ENCODE measurements at regions not wholly inside any gene's neighbourhood (a gene's known extent, or its start where the extent isn't known, plus 50 kb on each side); places are given as distances from the start of the nearest gene placed in this dataset.

- no peak overlapping the region for H3K27ac Mint-ChIP-seq (ENCODE audit: unreplicated experiment)
- no peak for DNase-seq (ENCODE audit: low spot score)
- no peak overlapping the region for H3K4me3 Mint-ChIP-seq (ENCODE audit: unreplicated experiment)
- no peaks in the 10 kb centered on the region for H3K36me3 Mint-ChIP-seq (ENCODE audit: low read depth)
- H3K27me3 Mint-ChIP-seq (ENCODE audit: low read depth): peaks cover 2% of the 10 kb centered on the region
- H3K9me3 Mint-ChIP-seq (ENCODE audit: low read depth): peaks cover 4% of the 10 kb centered on the region
- TF ChIP-seq, protein P1, sequence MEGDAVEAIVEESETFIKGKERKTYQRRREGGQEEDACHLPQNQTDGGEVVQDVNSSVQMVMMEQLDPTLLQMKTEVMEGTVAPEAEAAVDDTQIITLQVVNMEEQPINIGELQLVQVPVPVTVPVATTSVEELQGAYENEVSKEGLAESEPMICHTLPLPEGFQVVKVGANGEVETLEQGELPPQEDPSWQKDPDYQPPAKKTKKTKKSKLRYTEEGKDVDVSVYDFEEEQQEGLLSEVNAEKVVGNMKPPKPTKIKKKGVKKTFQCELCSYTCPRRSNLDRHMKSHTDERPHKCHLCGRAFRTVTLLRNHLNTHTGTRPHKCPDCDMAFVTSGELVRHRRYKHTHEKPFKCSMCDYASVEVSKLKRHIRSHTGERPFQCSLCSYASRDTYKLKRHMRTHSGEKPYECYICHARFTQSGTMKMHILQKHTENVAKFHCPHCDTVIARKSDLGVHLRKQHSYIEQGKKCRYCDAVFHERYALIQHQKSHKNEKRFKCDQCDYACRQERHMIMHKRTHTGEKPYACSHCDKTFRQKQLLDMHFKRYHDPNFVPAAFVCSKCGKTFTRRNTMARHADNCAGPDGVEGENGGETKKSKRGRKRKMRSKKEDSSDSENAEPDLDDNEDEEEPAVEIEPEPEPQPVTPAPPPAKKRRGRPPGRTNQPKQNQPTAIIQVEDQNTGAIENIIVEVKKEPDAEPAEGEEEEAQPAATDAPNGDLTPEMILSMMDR (IDR thresholded peaks at IDR 0.05): no peak
- no peaks in the 10 kb centered on the region for H3K4me1 Mint-ChIP-seq (ENCODE audit: low read depth)
Observed at GRCh38 chr6:164861967-164862366, 447.4 kb downstream of the C6orf118 start.

DNA sequence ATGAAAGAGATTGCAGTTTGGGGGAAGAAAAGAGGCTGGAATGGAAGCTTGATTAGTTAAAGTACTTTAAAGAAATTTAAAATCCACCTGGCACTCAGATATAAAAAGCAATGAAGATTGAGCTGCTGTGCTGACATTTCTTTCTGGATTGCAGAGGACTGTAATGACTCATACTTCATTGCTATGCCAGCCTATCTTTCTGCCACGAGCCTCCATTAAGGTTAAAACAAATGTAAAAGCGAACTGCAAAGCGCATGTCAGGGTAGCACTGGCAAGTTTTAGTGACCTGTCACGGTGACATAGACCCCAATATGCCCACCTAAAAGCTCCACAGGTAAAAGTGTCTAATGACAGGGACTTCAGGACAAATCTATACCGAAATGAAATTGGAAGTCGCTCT lies 449.6 kb downstream of the C6orf118 start:
- Mint-ChIP-seq H3K4me3 (ENCODE audit: unreplicated experiment) (no peak overlapping the region), H3K9me3 (ENCODE audit: low read depth) (no peaks in the 10 kb centered on the region), H3K27me3 (ENCODE audit: low read depth) (peaks cover 4% of the 10 kb centered on the region), H3K27ac (ENCODE audit: unreplicated experiment) (no peak overlapping the region), H3K36me3 (ENCODE audit: low read depth) (no peaks in the 10 kb centered on the region), H3K4me1 (ENCODE audit: low read depth) (no peaks in the 10 kb centered on the region)
- DNase-seq (ENCODE audit: low spot score): no peak
- TF ChIP-seq, protein P1 (IDR thresholded peaks at IDR 0.05): no peak

- no peak for DNase-seq (ENCODE audit: low spot score)
- Mint-ChIP-seq H3K9me3 (ENCODE audit: low read depth) (no peaks in the 10 kb centered on the region), H3K27me3 (ENCODE audit: low read depth) (peaks cover 4% of the 10 kb centered on the region), H3K36me3 (ENCODE audit: low read depth) (no peaks in the 10 kb centered on the region), H3K4me3 (ENCODE audit: unreplicated experiment) (no peak overlapping the region), H3K27ac (ENCODE audit: unreplicated experiment) (no peak overlapping the region), H3K4me1 (ENCODE audit: low read depth) (no peaks in the 10 kb centered on the region)
- TF ChIP-seq, protein P1 (IDR thresholded peaks at IDR 0.05): no peak
Observed at GRCh38 chr6:164856138-164856537, 453.3 kb downstream of the C6orf118 start.

DNA sequence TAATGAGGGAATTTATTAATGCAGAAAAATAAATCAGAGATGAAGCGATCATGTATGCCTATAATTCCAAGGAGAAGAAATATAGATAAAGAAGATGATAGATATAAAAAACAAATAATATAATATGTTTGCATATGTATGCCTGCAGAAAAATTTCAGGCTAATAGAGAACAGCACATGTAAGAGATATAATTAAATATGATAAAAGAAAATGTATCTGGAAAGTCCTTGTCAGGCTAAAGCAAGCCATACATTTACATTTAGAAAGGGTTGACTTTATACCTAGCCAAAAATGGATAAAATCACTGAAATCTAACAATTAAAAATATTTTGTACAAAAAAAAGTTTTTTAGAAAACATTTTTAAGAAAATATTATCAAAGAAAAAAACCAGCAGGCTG lies 454.1 kb downstream of the C6orf118 start:
- DNase-seq (ENCODE audit: low spot score): no peak
- Mint-ChIP-seq H3K27me3 (ENCODE audit: low read depth) (peaks cover 4% of the 10 kb centered on the region), H3K36me3 (ENCODE audit: low read depth) (no peaks in the 10 kb centered on the region), H3K4me1 (ENCODE audit: low read depth) (no peaks in the 10 kb centered on the region), H3K27ac (ENCODE audit: unreplicated experiment) (no peak overlapping the region), H3K9me3 (ENCODE audit: low read depth) (no peaks in the 10 kb centered on the region), H3K4me3 (ENCODE audit: unreplicated experiment) (no peak overlapping the region)
- TF ChIP-seq, protein P1 (IDR thresholded peaks at IDR 0.05): no peak

DNA sequence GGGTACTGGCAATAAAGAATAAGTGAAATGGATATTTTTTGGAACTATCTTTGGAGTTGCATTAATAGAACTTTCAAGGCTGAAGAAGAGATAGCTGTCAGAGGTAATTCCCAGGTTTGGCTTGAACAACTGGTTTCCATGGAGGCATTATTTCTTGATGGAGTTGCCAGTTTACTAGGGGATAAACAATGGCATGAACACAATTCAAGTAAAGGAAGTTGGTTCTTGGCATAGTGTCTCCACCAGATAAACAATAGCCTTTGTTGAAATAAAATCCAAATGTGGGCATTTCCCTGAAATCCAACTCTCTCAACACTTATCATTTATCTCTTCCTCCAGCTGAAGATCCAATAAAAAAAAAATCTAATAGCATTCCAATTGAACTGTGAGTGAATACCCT lies 454.9 kb downstream of the C6orf118 start:
- TF ChIP-seq, protein P1 (IDR thresholded peaks at IDR 0.05): no peak
- no peak for DNase-seq (ENCODE audit: low spot score)
- Mint-ChIP-seq H3K27me3 (ENCODE audit: low read depth) (peaks cover 4% of the 10 kb centered on the region), H3K4me3 (ENCODE audit: unreplicated experiment) (no peak overlapping the region), H3K9me3 (ENCODE audit: low read depth) (no peaks in the 10 kb centered on the region), H3K36me3 (ENCODE audit: low read depth) (no peaks in the 10 kb centered on the region), H3K4me1 (ENCODE audit: low read depth) (no peaks in the 10 kb centered on the region), H3K27ac (ENCODE audit: unreplicated experiment) (no peak overlapping the region)
